H54 (cell line): ENCODE measurements at regions not wholly inside any gene's neighbourhood (a gene's known extent, or its start where the extent isn't known, plus 50 kb on each side); places are given as distances from the start of the nearest gene placed in this dataset.
"Not testable (repeated sequence)": the region's sequence is repeated elsewhere in the genome, so short reads cannot be mapped to it uniquely, and the experiment has no call there.

Experiments
- DNase-seq: peaks from one replicate; pipeline ENCODE4 v3.0.0; 2011; ENCODE audit warnings: low spot score, mixed read lengths; ENCODE audit not compliant: insufficient read length
- FAIRE-seq: peaks from 3 replicates; lab custom pipeline; 2011; peaks lifted over from hg19 to GRCh38; lab: Jason Lieb, UNC
- POLR2A ChIP-seq: IDR thresholded peaks from 2 replicates; pipeline ENCODE4 v1.6.1; 2011; ENCODE audit warnings: low read depth, mild to moderate bottlenecking, low read length

GRCh38 chr20:17891131-17891530, 77.5 kb downstream of the SNX5 start:
- DNase-seq, FAIRE-seq: not testable (repeated sequence)

GRCh38 chr20:17890330-17890729, 78.3 kb downstream of the SNX5 start:
- TF ChIP-seq POLR2A = no peak
- no peak for DNase-seq
- FAIRE-seq = no peak

- DNase-seq = no peak
- no peak for FAIRE-seq
- no peak for TF ChIP-seq POLR2A
Observed at GRCh38 chr20:17889226-17889625, 79.4 kb downstream of the SNX5 start.

GRCh38 chr20:17888044-17888443, 80.5 kb downstream of the SNX5 start:
- DNase-seq (no peak), FAIRE-seq (no peak)
- no peak for TF ChIP-seq POLR2A

GRCh38 chr20:17887331-17888030, 81.1 kb downstream of the SNX5 start:
- no peak for TF ChIP-seq POLR2A
- FAIRE-seq = no peak
- no peak for DNase-seq

GRCh38 chr20:17885544-17885943, 83.0 kb downstream of the SNX5 start:
- no peak for DNase-seq
- no peak for FAIRE-seq
- no peak for TF ChIP-seq POLR2A

- no peak for FAIRE-seq
- TF ChIP-seq POLR2A = no peak
- DNase-seq = no peak
Observed at GRCh38 chr20:17885076-17885475, 83.5 kb downstream of the SNX5 start.

GRCh38 chr20:17884307-17885003, 84.1 kb downstream of the SNX5 start:
- no peak for DNase-seq
- FAIRE-seq = no peak
- no peak for TF ChIP-seq POLR2A

- DNase-seq = no peak
- no peak for FAIRE-seq
- TF ChIP-seq POLR2A = no peak
Observed at GRCh38 chr20:17883592-17884306, 84.8 kb downstream of the SNX5 start.

GRCh38 chr20:17882834-17883591, 85.6 kb downstream of the SNX5 start:
- no peak for TF ChIP-seq POLR2A
- no peak for DNase-seq
- no peak for FAIRE-seq

GRCh38 chr20:17882065-17882833, 86.3 kb downstream of the SNX5 start:
- FAIRE-seq = no peak
- no peak for DNase-seq
- 0 out of 2 replicates have a peak, but pooled peaks have one; percentile 18 for TF ChIP-seq POLR2A

GRCh38 chr20:17881741-17882064, 86.9 kb downstream of the SNX5 start:
- DNase-seq = no peak
- no peak for FAIRE-seq
- TF ChIP-seq POLR2A = no peak
